Muscle of arm (tissue), 1 donor: ENCODE measurements at regions not wholly inside any gene's neighbourhood (a gene's known extent, or its start where the extent isn't known, plus 50 kb on each side); places are given as distances from the start of the nearest gene placed in this dataset.

Source experiments
- DNase-seq: peaks from one replicate; pipeline ENCODE4 v3.0.0-alpha.2; 2013

- no peak for DNase-seq
Observed at GRCh38 chr1:229819091-229819490, 193.0 kb downstream of the URB2 start.

DNA sequence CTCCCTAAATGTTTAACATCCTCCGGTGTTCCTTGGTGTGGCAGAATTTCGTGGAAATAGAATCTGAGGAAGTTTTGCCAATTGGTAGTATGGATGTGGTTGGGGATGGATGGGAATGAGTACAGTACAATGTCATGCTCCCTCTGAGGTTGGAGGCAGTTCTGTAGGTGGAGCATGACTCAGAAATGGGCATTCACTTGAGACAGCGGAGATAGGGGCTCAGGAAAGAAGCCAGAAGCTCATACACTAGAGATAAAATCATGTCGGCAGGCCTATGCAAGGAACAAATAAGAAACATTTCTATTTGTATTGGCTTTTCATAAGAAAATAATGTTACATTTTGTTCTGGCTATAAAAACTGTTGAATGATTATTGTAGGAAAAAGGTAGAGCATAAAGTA, 196.0 kb downstream of the URB2 start:
- no peak for DNase-seq

- DNase-seq: no peak
Observed at GRCh38 chr1:229825042-229825441, 199.0 kb downstream of the URB2 start.

DNA sequence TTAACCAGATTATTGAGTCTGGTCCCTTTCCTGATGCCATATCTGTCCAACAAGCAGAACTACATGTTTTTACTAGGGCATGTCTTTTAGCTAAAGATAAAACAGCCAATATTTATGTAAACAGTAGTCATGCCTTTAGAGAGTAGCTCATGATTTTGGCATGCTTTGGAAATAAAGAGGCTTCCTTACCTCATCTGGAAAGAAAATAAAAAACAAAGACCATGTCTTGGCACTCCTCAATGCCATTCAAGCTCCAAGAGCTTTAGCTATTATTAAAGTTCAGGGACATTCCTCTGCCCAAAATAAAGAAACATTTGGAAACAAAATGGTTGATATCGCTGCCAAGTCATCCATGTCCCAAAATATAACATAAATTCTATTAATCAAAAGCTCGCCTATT, 202.4 kb downstream of the URB2 start:
- DNase-seq: no peak

DNA sequence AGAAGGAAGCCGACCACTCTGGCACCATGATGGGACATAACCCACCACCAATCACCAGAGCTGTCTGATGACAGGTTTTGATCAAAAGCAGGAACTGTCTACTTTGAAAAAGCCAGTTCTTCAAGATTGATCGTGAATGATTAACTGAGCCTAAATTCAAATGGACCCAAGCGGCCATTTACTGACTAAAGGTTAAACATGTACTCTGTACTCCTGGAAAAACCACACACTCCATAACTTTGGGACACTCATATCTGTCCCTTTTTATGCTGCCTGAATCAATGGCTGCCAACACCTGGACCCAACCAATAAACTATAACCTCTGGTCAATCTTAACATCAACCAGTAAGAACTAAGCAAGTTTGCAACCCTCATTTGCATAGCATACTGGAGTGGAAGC, 206.6 kb downstream of the URB2 start:
- DNase-seq: no peak

DNA sequence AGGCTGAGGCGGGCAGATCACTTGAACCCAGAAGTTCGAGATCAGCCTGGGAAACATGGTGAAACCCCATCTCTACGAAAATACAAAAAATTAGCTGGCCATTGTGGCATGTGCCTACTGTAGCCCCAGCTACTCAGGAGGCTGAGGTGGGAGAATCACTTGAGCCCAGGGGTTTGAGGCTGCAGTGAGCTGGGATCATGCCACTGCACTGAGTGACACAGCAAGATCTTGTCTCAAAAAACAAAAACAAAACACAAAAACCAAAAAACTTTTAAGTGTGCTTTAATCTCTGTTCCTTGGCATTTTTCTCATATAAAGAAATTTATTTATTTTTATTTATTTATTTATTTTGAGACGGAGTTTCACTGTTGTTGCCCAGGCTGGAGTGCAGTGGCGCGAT, 208.2 kb downstream of the URB2 start:
- no peak for DNase-seq

DNA sequence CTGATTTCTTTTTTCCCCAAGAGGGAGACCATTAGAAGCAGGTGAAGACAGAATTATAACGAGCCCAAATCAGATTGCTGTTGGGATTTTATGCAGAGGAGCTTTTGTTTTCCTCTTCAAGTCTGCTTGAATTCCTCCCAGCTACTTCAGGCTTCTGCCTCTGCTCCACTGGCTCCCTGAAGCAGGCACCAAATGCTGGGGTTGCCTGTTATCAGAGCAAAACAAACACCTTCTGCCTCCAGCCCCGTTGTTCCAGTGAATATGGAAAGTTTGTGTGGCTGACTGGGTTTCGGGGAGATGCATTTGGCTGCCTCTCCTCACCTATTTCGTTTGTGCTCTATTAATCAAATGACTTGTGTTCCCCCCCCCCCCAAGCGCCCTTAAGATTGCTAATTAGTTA, 209.2 kb downstream of the URB2 start:
- no peak for DNase-seq

GRCh38 chr1:229836324-229836723, 210.3 kb downstream of the URB2 start:
- DNase-seq: no peak

DNA sequence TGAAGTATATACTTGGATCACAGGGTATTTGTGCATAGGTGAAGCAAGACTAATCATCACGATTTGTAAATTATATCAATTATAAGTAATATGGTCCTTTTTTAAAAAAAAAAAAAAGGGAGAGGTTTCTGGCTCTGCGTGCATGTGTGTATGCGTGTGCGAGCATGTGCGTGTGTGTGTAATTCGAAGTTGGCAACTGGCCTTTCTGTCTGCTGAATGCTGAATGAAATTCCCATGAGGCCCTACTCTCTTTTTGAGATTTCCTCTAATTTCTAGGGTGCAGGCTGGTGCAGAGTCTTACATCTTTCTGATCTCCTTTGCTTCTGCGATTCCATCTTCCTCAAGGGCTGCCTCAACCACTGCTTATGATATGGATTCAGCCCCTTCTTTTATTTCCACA, 212.2 kb downstream of the URB2 start:
- no peak for DNase-seq

DNA sequence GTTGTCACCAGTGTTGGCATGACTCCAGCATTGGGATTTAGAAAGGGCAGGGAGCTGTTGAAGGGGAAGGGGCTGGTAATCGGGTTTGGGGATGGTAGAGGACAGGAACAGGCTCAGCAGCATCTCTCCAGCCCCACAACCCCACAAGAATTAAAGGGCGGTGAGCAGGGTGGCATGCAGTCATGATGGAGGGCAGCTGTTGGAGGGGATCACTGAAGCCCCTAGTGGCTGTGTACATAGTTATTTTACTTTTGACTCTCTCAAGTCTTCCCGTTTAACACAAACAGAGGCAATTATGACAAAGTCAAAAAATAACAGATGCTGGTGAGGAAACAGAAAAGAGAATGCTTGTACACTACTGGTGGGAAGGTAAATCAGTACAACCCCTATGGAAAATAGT, 213.8 kb downstream of the URB2 start:
- DNase-seq: no peak

GRCh38 chr1:229841230-229841629, 215.2 kb downstream of the URB2 start:
- DNase-seq: no peak

DNA sequence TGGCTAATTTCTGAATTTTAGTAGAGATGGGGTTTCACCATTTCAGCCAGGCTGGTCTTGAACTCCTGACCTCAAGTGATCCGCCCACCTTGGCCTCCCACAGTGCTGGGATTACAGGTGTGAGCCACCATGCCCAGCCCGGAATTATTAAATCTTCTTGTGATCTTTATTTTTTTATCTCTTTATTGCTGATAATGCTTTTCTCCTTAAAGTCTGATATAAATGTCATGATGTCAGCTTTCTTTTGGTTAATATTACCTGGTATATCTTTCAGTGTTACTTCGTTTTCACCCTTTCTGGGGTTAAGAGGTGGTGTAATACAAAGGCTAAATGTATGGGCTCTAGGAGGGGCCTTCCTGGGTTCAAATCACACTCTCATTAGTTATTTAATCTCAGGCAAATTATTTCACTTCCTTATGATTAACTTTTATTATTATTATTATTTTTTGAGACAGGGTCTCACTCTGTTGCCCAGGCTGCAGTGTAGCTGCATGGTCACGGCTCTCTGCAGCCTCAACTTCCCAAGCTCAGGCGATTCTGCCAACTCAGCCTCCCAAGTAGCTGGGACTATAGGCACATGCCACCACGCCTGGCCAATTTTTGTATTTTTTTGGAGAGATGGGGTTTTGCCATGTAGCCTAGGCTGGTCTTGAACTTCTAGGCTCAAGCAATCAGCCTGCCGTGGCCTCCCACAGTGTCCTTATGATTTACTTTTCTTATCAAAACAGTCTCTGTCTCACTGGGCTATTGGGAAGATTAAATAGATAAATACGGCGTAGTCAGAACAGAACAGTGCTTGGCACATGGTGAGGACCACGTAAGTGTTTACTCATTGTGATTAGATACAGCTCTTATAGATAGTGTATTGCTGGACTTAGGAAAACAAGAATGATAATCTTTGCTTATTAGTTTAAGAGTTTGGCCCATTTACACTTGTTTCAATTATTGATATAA, 216.5 kb downstream of the URB2 start:
- DNase-seq: no peak

- DNase-seq: no peak
Observed at GRCh38 chr1:229843627-229844238, 217.7 kb downstream of the URB2 start.

DNA sequence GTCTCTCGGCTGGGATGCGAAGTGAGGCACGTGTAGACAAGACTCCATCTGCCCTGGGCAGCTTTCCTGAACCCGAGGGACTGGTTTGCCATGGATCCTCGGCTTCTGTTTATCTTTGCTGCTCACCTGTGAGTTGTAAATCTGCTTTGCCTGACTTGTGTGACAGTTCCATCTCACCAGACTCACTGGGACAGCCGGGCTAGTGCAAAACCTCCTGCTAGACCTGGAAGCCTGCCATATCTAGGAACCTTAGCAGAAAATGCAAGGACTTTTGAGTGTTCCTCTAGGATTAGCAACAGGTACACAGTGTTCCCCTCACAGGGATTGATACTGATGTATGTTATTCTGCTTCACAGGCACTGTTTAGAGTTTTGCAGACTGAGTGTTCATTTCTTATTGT, 218.6 kb downstream of the URB2 start:
- no peak for DNase-seq

- DNase-seq: no peak
Observed at GRCh38 chr1:229845410-229846138, 219.5 kb downstream of the URB2 start.

DNA sequence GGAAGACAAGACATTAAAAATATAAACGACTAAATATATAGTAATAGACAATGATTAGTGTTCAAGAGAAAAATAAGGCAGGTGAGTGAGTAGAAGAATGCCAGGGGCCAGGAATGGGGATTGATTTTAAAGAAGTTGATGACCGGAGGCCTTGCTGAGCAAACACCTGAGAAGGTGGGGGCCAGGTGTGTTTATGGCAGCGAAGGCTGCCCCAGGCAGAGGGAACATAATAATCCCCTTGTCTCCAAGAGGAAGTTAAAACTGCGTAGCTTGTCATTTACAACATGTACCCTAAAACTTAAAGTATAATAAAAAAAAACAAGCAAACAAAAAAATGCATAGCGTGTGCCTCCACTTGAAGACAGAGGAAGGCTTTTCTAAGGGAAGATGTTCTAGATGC, 220.3 kb downstream of the URB2 start:
- DNase-seq: no peak

DNA sequence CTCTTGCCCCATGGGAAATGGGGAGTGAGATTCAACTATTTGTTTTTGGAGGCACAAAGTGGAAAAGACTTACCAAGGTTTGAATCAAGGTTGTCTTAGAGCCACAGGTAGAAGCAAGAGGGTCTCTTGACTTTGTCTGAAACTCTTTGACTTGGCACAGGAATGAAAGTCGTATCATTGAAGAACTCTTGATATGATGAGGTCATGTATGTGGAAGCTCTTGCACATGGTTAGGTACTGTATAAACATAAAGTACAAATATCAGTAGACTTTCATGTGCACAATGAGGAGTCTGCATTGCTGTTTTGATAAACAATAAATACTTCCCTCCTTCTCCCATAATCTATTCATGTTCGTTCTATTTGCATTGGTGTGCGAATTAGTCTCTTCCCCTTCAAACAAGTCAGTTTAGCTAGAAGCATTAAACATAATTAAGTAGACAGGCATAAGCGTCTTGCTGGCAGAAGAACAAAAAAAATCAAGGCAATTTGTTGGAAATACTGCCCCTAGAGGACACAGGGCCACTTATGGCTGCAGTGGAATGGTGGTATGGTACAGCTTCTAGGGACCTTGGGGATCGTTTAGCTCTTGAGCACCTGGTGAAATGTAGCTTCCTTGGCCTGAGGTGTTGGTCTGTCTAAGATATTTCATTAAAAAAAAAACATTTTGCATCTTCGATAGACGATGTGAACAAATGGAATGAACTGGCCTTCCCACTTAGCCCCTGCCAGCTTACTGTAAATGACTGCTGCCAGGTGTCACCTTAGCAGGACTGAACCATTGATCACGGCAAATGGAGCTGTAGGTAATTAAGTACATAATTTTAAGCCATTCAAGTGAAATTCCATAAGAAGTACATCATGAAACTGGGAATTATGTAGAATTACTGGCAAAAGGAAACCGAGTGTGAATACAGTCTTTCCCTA, 218.0 kb upstream of the GALNT2 start:
- DNase-seq: no peak

DNA sequence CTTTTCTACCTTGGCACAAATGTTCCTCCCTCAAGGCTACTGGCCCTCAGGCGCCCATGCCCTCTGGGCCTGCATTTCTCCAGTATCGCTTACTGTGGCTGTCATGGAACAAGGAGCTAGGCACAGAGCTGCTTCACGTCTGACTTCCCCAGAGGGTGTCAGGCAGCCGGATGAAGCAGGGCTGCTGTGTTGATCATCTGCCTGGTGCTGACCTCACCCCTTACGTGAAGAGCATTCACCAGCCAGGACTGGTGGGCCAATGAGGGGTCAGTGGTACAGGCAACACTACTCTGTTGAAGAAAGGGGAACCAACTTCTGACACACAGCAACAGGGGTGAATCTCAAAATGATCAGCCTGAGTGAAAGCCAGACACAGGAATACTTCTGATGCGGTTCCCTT, 215.5 kb upstream of the GALNT2 start:
- no peak for DNase-seq

DNA sequence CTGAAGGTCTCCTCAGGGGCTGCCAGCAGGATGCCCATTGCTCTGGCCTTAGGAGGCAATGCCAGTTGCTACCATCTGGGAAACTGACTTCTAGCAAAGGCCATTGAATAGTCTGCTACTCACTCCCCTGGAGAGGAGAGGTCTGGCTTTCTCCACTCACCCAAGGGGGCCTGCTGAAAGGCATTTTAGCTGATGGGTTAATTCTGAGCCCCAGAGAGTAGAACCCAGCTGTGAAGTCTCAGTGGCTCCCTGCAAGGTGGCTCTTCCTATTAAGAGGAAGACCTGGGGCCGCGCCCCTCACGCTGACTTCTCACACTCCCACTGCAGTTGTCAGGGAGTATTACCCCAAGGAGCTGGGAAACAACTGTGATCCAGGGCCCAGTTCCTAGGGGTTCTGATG, 213.3 kb upstream of the GALNT2 start:
- no peak for DNase-seq

- no peak for DNase-seq
Observed at GRCh38 chr1:229854620-229855019, 212.4 kb upstream of the GALNT2 start.

DNA sequence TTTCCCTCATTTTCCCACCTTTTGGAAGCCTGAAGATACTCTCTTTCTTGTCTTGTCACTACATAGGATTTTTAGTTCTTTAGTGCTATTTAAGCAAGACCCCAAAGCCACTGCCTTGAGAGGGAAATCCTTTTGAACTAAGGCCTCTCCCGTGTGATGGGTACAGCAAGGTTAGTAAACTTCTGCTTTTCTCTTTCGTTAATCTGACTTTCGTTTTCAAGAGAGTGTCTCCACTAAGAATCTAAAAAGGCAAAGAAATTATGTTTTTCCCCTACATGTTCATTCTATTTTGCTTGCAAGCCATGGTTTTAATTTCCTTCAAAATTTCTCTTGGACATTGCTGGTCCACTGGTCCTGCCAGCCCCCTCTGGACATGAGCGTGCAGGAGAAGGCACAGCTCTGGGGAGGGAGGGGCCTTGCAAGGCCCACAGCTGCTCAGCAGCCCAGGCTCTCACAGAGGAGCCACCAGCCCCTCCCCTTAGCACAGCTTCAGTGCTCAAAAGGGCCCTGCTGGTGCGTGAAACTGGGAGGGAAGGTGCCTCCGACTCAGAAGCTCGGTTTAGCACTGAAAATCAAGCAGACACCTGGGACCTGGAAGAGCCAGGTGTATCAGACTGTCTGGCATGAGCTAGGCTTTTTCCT, 210.9 kb upstream of the GALNT2 start:
- no peak for DNase-seq
